Keratinocyte (primary cell): ENCODE measurements at regions not wholly inside any gene's neighbourhood (a gene's known extent, or its start where the extent isn't known, plus 50 kb on each side); places are given as distances from the start of the nearest gene placed in this dataset.

Source experiments
- DNase-seq: peaks from one replicate; pipeline ENCODE4 v3.0.0-alpha.2; 2011; ENCODE audit warnings: low read depth, missing footprints, low spot score
- FAIRE-seq: peaks from 2 replicates; lab custom pipeline; 2011; peaks lifted over from hg19 to GRCh38; lab: Jason Lieb, UNC
- H2AFZ ChIP-seq: 2 replicates; pipeline ENCODE4 v1.6.0; 2012; ENCODE audit warnings: low read length, control low read depth, inconsistent platforms; ENCODE audit not compliant: control insufficient read depth
- H3K27ac ChIP-seq: 2 replicates; pipeline ENCODE4 v1.5.1; 2011; ENCODE audit warnings: low read length; ENCODE audit not compliant: control insufficient read depth, insufficient read depth
- H3K27me3 ChIP-seq: 3 replicates; pipeline ENCODE4 v1.6.0; 2011; ENCODE audit warnings: low read length; ENCODE audit not compliant: control insufficient read depth, insufficient read depth; ENCODE audit errors: extremely low read depth
- H3K36me3 ChIP-seq, 2 experiments: 2 replicates in 1 of 2; 3 replicates in 1 of 2; pipeline ENCODE4 v1.5.1; 2011; ENCODE audit warnings: low read length in 2 of 2, mild to moderate bottlenecking in 1 of 2; ENCODE audit not compliant: control insufficient read depth in 2 of 2, insufficient read depth in 2 of 2; ENCODE audit errors: extremely low read depth in 1 of 2
- H3K4me1 ChIP-seq: 3 replicates; pipeline ENCODE4 v1.5.1; 2011; ENCODE audit warnings: low read length; ENCODE audit not compliant: control insufficient read depth, insufficient read depth; ENCODE audit errors: extremely low read depth
- H3K4me2 ChIP-seq: 3 replicates; pipeline ENCODE4 v1.6.0; 2011; ENCODE audit warnings: low read depth, low read length; ENCODE audit not compliant: control insufficient read depth, insufficient read depth; ENCODE audit errors: extremely low read depth
- H3K4me3 ChIP-seq, 3 experiments: fragments of 200-600 bp in 1 of 3; sonication (generic) in 1 of 3; 2 replicates in 2 of 3; 3 replicates in 1 of 3; pipeline ENCODE4 v1.5.1; 2011 to 2016; ENCODE audit warnings: low read length in 3 of 3, mild to moderate bottlenecking in 3 of 3, control low read depth in 2 of 3, inconsistent platforms in 1 of 3, low read depth in 1 of 3, mixed read lengths in 1 of 3, mixed run types in 1 of 3, moderate library complexity in 1 of 3; ENCODE audit not compliant: control insufficient read depth in 2 of 3, insufficient read depth in 2 of 3; ENCODE audit errors: extremely low read depth in 1 of 3
- H3K79me2 ChIP-seq: 2 replicates; pipeline ENCODE4 v1.6.0; 2012; ENCODE audit warnings: low read length; ENCODE audit not compliant: control insufficient read depth, insufficient read depth
- H3K9ac ChIP-seq: 3 replicates; pipeline ENCODE4 v1.6.0; 2011; ENCODE audit warnings: low read length; ENCODE audit not compliant: control insufficient read depth, insufficient read depth; ENCODE audit errors: extremely low read depth
- H3K9me1 ChIP-seq: 3 replicates; pipeline ENCODE4 v1.6.0; 2011; ENCODE audit warnings: low read length; ENCODE audit not compliant: control insufficient read depth, insufficient read depth; ENCODE audit errors: extremely low read depth
- H3K9me3 ChIP-seq: 2 replicates; pipeline ENCODE4 v1.5.1; 2012; ENCODE audit warnings: low read depth, low read length; ENCODE audit not compliant: control insufficient read depth
- H4K20me1 ChIP-seq: 3 replicates; pipeline ENCODE4 v1.6.0; 2011; ENCODE audit warnings: low read length; ENCODE audit not compliant: control insufficient read depth, insufficient read depth; ENCODE audit errors: extremely low read depth
- EZH2 ChIP-seq: IDR thresholded peaks from one replicate; pipeline ENCODE4 v1.6.1; 2012; ENCODE audit warnings: inconsistent platforms, mild to moderate bottlenecking, low read length, moderate library complexity
- dilution Hi-C: fragments of 300-500 bp; cut with MboI; formaldehyde crosslinking; loops from one replicate; pipeline ENCODE4 v1.7.0; 2020; ENCODE audit warnings: low sequenced_read_pairs; ENCODE audit not compliant: extremely low pct_ligation_motif_present
- TF ChIP-seq, protein P1 (sequence below), 3 experiments: IDR thresholded peaks in 1 of 3; conservative IDR thresholded peaks in 1 of 3; optimal IDR thresholded peaks in 1 of 3; 2 replicates in 2 of 3; 3 replicates in 1 of 3; pipeline versions ENCODE3 to v1.5.1; 2011; ENCODE audit warnings: low read length in 3 of 3, mild to moderate bottlenecking in 3 of 3, moderate library complexity in 2 of 3, control low read depth in 1 of 3, inconsistent platforms in 1 of 3; ENCODE audit not compliant: insufficient read depth in 2 of 3; ENCODE audit errors: extremely low read depth in 1 of 3

DNA sequence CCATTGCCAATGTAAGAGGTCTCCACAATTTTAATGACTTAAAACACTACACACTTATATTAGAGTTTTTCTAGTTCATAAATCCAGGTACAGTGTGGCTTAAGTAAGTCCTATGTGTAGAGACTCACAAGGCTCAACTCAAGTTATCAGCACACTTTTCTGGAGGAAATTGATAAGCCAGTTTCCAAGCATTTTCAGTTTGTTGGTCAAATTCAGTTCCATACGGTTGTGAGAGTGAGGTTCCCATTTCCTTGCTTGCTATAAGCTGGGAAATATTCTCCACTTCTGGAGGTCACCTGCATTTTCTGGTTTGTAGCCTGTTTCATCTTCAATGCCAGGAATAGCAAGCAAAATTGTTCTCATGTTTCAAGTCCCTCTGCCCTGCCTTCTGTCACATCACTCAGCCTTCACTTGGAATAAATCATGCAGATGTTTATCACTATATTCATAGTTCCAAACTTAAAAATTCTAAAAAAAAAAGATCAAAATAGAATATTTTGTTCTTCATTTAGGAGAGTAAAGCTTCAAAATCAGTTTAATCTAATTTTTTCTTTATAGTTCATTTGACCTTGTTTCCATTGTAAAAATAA is 1137.5 kb upstream of the INTU start:
- dilution Hi-C loops, result no loop called here
- Histone ChIP-seq H3K9ac (no peak overlapping the region), H3K4me2 (no peak overlapping the region), H3K79me2 (no peaks in the 10 kb centered on the region), H3K4me3 (no peak overlapping the region), H3K9me3 (no peaks in the 10 kb centered on the region), H3K4me1 (no peaks in the 10 kb centered on the region), H4K20me1 (no peaks in the 10 kb centered on the region), H3K36me3 (no peaks in the 10 kb centered on the region), H2AFZ (no peak overlapping the region), H3K9me1 (no peaks in the 10 kb centered on the region), H3K27me3 (no peaks in the 10 kb centered on the region), H3K27ac (no peak overlapping the region)
- FAIRE-seq (no peak), DNase-seq (no peak)
- no peak for TF ChIP-seq EZH2

DNA sequence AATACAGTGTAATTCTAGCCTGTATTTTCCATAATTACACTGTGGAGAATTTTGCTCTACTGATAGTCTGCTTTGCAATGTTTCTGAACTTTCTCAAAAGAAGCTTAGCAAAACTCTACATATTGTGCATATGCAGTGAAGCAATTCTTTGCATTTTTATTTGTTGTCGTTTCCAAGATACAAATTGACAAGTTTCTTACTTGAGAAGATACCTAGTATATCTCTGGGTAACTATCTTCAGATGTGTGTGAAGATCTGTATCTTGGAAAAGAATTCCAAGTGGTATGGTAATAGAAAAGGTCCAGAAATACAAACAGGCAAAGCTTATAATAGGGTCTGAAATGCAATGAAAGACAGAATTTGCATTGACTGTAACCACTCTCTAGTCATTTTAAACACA is 1119.8 kb upstream of the INTU start:
- Histone ChIP-seq H4K20me1 (no peaks in the 10 kb centered on the region), H3K79me2 (no peaks in the 10 kb centered on the region), H3K9me1 (no peaks in the 10 kb centered on the region), H3K36me3 (no peaks in the 10 kb centered on the region), H2AFZ (no peak overlapping the region), H3K4me1 (no peaks in the 10 kb centered on the region), H3K9me3 (no peaks in the 10 kb centered on the region), H3K27ac (no peak overlapping the region), H3K4me3 (no peak overlapping the region), H3K9ac (no peak overlapping the region), H3K27me3 (no peaks in the 10 kb centered on the region), H3K4me2 (no peak overlapping the region)
- TF ChIP-seq EZH2, result no peak
- TF ChIP-seq, protein P1, sequence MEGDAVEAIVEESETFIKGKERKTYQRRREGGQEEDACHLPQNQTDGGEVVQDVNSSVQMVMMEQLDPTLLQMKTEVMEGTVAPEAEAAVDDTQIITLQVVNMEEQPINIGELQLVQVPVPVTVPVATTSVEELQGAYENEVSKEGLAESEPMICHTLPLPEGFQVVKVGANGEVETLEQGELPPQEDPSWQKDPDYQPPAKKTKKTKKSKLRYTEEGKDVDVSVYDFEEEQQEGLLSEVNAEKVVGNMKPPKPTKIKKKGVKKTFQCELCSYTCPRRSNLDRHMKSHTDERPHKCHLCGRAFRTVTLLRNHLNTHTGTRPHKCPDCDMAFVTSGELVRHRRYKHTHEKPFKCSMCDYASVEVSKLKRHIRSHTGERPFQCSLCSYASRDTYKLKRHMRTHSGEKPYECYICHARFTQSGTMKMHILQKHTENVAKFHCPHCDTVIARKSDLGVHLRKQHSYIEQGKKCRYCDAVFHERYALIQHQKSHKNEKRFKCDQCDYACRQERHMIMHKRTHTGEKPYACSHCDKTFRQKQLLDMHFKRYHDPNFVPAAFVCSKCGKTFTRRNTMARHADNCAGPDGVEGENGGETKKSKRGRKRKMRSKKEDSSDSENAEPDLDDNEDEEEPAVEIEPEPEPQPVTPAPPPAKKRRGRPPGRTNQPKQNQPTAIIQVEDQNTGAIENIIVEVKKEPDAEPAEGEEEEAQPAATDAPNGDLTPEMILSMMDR (optimal IDR thresholded peaks at IDR 0.05 in 1 of 3, IDR thresholded peaks at IDR 0.05 in 1 of 3, conservative IDR thresholded peaks at IDR 0.05 in 1 of 3; ENCODE audit: extremely low read depth in 1 of 3, insufficient read depth in 2 of 3, low read length in 3 of 3), result no peak
- dilution Hi-C loops, result no loop called here
- FAIRE-seq (no peak), DNase-seq (no peak)

DNA sequence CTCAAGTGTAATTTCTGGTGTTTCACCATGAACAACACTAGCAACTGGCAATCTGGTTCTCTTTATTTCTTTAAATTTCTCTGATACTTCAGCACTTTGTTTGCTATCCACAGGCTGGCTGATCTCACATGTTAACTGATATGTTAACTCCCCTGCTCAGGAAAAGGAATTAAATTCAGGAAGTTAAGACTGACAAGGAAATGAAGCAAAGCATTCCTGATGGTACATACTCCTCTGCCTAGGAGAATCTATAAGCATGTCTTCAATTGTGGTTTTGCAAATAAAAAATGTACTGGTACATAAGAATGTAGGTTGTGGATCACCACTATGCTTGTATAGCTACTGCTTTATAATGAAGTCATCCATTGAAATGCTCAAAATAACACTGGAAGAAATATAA is 1119.2 kb upstream of the INTU start:
- Histone ChIP-seq H4K20me1 (no peaks in the 10 kb centered on the region), H3K27ac (no peak overlapping the region), H3K4me2 (no peak overlapping the region), H3K36me3 (no peaks in the 10 kb centered on the region), H3K79me2 (no peaks in the 10 kb centered on the region), H3K9ac (no peak overlapping the region), H3K4me3 (no peak overlapping the region), H3K9me1 (no peaks in the 10 kb centered on the region), H3K27me3 (no peaks in the 10 kb centered on the region), H3K4me1 (no peaks in the 10 kb centered on the region), H3K9me3 (no peaks in the 10 kb centered on the region), H2AFZ (no peak overlapping the region)
- dilution Hi-C loops, result no loop called here
- TF ChIP-seq EZH2, result no peak
- TF ChIP-seq, protein P1 (optimal IDR thresholded peaks at IDR 0.05 in 1 of 3, IDR thresholded peaks at IDR 0.05 in 1 of 3, conservative IDR thresholded peaks at IDR 0.05 in 1 of 3; ENCODE audit: extremely low read depth in 1 of 3, insufficient read depth in 2 of 3, low read length in 3 of 3), result no peak
- DNase-seq (no peak), FAIRE-seq (no peak)
